Suprapubic skin (tissue), 4 donors: ENCODE measurements at regions not wholly inside any gene's neighbourhood (a gene's known extent, or its start where the extent isn't known, plus 50 kb on each side); places are given as distances from the start of the nearest gene placed in this dataset.
"Not testable (repeated sequence)": the region's sequence is repeated elsewhere in the genome, so short reads cannot be mapped to it uniquely, and the experiment has no call there.

ENCODE experiments used
- DNase-seq, 2 donors: peaks; one replicate each; pipeline ENCODE4 v3.0.0-alpha.2; 2019; ENCODE audit warnings: low spot score in 2 of 2
- H3K27ac ChIP-seq: fragments of 200-600 bp; sonication (generic); one replicate; pipeline ENCODE4 v1.5.1; 2019
- H3K27me3 ChIP-seq: fragments of 200-600 bp; sonication (generic); one replicate; pipeline ENCODE4 v1.5.1; 2019
- H3K36me3 ChIP-seq: fragments of 200-600 bp; sonication (generic); one replicate; pipeline ENCODE4 v1.5.1; 2019
- H3K4me1 ChIP-seq: fragments of 200-600 bp; sonication (generic); one replicate; pipeline ENCODE4 v1.5.1; 2019
- H3K4me3 ChIP-seq: fragments of 200-600 bp; sonication (generic); one replicate; pipeline ENCODE4 v1.5.1; 2019; ENCODE audit warnings: mild to moderate bottlenecking
- H3K9me3 ChIP-seq: fragments of 200-600 bp; sonication (generic); one replicate; pipeline ENCODE4 v1.5.1; 2019
- CTCF ChIP-seq, 2 donors: fragments of 200-600 bp in 1 of 2; fragments of 450-650 bp in 1 of 2; sonication (generic) in 1 of 2; IDR thresholded peaks; one replicate each; pipeline ENCODE4 v1.5.1; 2016 to 2019; ENCODE audit warnings: antibody characterized with exemption in 2 of 2, mild to moderate bottlenecking in 1 of 2, moderate library complexity in 1 of 2
- EP300 ChIP-seq: sonication (generic); formaldehyde crosslinking; IDR thresholded peaks from one replicate; pipeline ENCODE4 v1.6.1; 2017; ENCODE audit warnings: antibody characterized with exemption
- POLR2A ChIP-seq, 2 donors: fragments of 450-650 bp; IDR thresholded peaks; one replicate each; pipeline ENCODE4 v1.6.1; 2017; ENCODE audit warnings: antibody characterized with exemption in 2 of 2, mild to moderate bottlenecking in 2 of 2, moderate library complexity in 2 of 2
- POLR2AphosphoS5 ChIP-seq, 3 donors: sonication (generic); formaldehyde crosslinking; IDR thresholded peaks; one replicate each; pipeline ENCODE4 v1.6.1; 2017; ENCODE audit warnings: antibody characterized with exemption in 3 of 3
- WGBS: methylation state at CpG from one replicate; pipeline ENCODE4 v1.1.5; 2018; 5-methylcytosine and 5-hydroxymethylcytosine counted together

GRCh38 chr2:122800781-122801180 is 1045.3 kb downstream of the TSN start:
- Histone ChIP-seq H3K27me3 (no peaks in the 10 kb centered on the region), H3K4me3 (no peak overlapping the region), H3K36me3 (no peaks in the 10 kb centered on the region), H3K9me3 (peaks cover 3% of the 10 kb centered on the region), H3K27ac (no peak overlapping the region), H3K4me1 (no peaks in the 10 kb centered on the region)
- WGBS: 54% methylated on average over 1 of the region's 1 CpG
- DNase-seq: no peak
- TF ChIP-seq POLR2AphosphoS5 (IDR thresholded peaks at IDR 0.05): no peak
- no peak for TF ChIP-seq CTCF (IDR thresholded peaks at IDR 0.05)
- TF ChIP-seq EP300: no peak
- no peak for TF ChIP-seq POLR2A (IDR thresholded peaks at IDR 0.05)

DNA sequence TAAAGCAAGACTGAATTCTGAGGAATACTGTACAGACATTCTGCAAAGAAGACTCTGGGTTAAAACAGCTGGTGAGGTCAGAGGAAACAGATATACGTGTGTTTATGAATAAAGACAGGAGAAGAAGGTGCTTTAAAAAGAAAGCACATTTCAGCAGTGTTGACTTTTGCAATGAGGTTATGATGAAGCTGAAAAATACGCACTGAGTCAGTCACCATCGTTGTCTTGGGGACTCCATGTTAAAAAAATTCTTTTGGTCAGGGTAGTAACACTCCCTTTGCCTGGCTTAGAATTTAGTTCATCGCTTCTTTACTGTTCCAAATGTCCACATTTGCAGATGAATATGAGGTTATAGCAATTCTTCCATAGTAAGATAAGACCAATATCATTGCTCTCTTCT is 1049.0 kb downstream of the TSN start:
- Histone ChIP-seq H3K4me3 (no peak overlapping the region), H3K27me3 (no peaks in the 10 kb centered on the region), H3K4me1 (no peaks in the 10 kb centered on the region), H3K27ac (no peak overlapping the region), H3K36me3 (no peaks in the 10 kb centered on the region), H3K9me3 (peaks cover 4% of the 10 kb centered on the region)
- no peak for TF ChIP-seq POLR2A (IDR thresholded peaks at IDR 0.05)
- no peak for TF ChIP-seq CTCF (IDR thresholded peaks at IDR 0.05)
- no peak for TF ChIP-seq EP300
- TF ChIP-seq POLR2AphosphoS5 (IDR thresholded peaks at IDR 0.05): no peak
- WGBS: 86% methylated on average over 4 of the region's 4 CpGs
- DNase-seq: no peak

GRCh38 chr2:122805346-122805745 is 1049.9 kb downstream of the TSN start:
- H3K9me3 ChIP-seq: peaks cover 3% of the 10 kb centered on the region
- H3K36me3 ChIP-seq: no peaks in the 10 kb centered on the region
- no peaks in the 10 kb centered on the region for H3K4me1 ChIP-seq
- no peak overlapping the region for H3K4me3 ChIP-seq
- H3K27me3 ChIP-seq: no peaks in the 10 kb centered on the region
- 90% methylated on average over 3 of the region's 3 CpGs for WGBS
- no peak overlapping the region for H3K27ac ChIP-seq
- TF ChIP-seq POLR2AphosphoS5 (IDR thresholded peaks at IDR 0.05) (no peak), CTCF (IDR thresholded peaks at IDR 0.05) (no peak), EP300 (no peak), POLR2A (IDR thresholded peaks at IDR 0.05) (no peak)
- no peak for DNase-seq

DNA sequence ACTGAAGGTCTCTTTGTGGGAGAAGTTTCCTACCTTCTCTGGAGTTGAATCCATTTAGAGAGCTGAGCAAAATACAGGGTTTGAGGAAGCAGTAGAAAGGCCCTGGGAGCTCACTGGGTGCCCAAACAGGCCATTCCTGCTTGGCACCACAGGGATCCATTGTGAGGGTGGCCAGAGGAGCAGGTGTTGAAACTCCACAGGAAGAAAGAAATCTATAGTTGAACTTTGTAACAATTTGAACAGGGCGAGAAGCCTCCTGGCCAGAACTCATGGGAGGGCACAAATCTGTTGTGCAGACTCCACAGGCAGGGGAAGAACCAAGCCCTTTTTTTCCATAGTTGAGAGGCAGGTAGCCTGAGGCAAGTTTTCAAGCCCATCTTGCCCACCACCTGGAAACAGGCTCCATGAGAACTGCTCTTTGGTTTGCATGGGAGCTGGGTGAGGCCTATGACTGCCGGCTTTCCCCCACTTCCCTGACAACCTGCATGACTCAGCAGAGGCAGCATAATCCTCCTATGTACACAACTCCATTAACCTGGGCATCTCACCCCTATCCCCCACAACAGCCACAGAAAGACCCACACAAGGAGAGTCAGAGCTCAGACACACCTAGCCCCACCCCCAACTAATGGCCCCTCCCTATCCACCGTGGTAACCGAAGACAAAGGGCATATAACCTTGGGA is 1053.0 kb downstream of the TSN start:
- DNase-seq: no peak
- Histone ChIP-seq H3K9me3 (peaks cover 3% of the 10 kb centered on the region), H3K27me3 (no peaks in the 10 kb centered on the region), H3K27ac (no peak overlapping the region), H3K36me3 (no peaks in the 10 kb centered on the region), H3K4me3 (no peak overlapping the region), H3K4me1 (no peaks in the 10 kb centered on the region)
- TF ChIP-seq EP300 (no peak), POLR2A (IDR thresholded peaks at IDR 0.05) (no peak), POLR2AphosphoS5 (IDR thresholded peaks at IDR 0.05) (no peak), CTCF (IDR thresholded peaks at IDR 0.05) (no peak)
- 90% methylated on average over 3 of the region's 4 CpGs for WGBS

- H3K4me3 ChIP-seq, DNase-seq, H3K27me3 ChIP-seq, H3K27ac ChIP-seq, H3K9me3 ChIP-seq, H3K4me1 ChIP-seq, H3K36me3 ChIP-seq: not testable (repeated sequence)
- 87% methylated on average over 4 of the region's 4 CpGs for WGBS
Measured at GRCh38 chr2:122812214-122812613, 1056.8 kb downstream of the TSN start.

GRCh38 chr2:122815120-122815519 is 1059.7 kb downstream of the TSN start:
- H3K4me3 ChIP-seq: no peak overlapping the region
- H3K36me3 ChIP-seq: no peaks in the 10 kb centered on the region
- DNase-seq: no peak
- no peaks in the 10 kb centered on the region for H3K27me3 ChIP-seq
- WGBS: 78% methylated on average over 1 of the region's 1 CpG
- no peaks in the 10 kb centered on the region for H3K9me3 ChIP-seq
- H3K27ac ChIP-seq: no peak overlapping the region
- H3K4me1 ChIP-seq: no peaks in the 10 kb centered on the region
- TF ChIP-seq POLR2A (IDR thresholded peaks at IDR 0.05) (no peak), CTCF (IDR thresholded peaks at IDR 0.05) (no peak), EP300 (no peak), POLR2AphosphoS5 (IDR thresholded peaks at IDR 0.05) (no peak)
